ENCODE measurements at regions not wholly inside any gene's neighbourhood (a gene's known extent, or its start where the extent isn't known, plus 50 kb on each side); places are given as distances from the start of the nearest gene placed in this dataset.
"Not testable (repeated sequence)": the region's sequence is repeated elsewhere in the genome, so short reads cannot be mapped to it uniquely, and the experiment has no call there.

- no peak for DNase-seq
Measured at GRCh38 chr2:205864491-205864890, 182.2 kb downstream of the NRP2 start.

- not testable (repeated sequence) for DNase-seq
Measured at GRCh38 chr2:205862761-205863160, 180.5 kb downstream of the NRP2 start.

GRCh38 chr2:205860885-205861284, 178.6 kb downstream of the NRP2 start:
- no peak for DNase-seq

DNA sequence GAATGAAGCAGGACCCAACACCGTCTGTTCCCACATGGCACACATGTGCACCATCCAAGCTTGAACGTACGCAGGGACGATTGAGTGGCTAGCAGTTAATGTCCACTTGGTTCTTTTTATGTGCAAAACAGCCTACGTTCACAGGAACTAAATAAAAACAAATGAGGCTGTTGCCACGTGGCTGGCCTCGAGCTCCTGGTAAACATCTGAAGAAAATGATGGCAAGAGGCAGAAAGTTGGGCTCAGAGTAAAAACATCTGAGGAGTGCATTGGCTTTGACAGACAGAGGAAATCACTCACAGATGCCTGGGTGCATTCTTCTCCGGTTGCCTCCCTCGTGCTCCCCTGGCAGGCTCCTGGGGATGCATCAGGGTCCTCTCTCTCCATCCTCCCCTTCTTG, 177.9 kb downstream of the NRP2 start:
- DNase-seq, result no peak

- no peak for DNase-seq
Measured at GRCh38 chr2:205858881-205859441, 176.7 kb downstream of the NRP2 start.

GRCh38 chr2:205858275-205858674, 176.0 kb downstream of the NRP2 start:
- DNase-seq, result no peak

- no peak for DNase-seq
Measured at GRCh38 chr2:205857520-205858237, 175.4 kb downstream of the NRP2 start.

- DNase-seq, result no peak
Measured at GRCh38 chr2:205852457-205852856, 170.2 kb downstream of the NRP2 start.

- no peak for DNase-seq
Measured at GRCh38 chr2:205850611-205851010, 168.3 kb downstream of the NRP2 start.

GRCh38 chr2:205850132-205850531, 167.8 kb downstream of the NRP2 start:
- no peak for DNase-seq

DNA sequence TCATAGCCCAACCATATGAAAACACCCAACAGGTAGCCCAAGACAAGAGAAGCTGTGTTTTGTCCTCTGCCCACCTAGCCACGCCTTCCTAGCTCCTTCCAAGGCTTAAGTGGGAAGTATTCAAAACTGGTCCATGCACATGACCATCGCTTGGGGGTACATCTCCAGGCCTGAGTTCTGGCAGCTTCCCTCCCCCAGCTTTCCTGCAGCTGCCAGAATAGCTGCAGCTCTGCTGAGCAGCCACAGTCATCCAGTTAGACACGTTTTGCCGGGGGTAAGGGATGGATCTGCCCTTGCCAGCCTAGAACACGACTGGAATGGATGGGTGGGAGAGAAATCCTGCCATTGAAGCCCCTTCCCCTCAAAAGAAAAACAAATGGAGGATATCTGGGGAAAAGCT, 166.8 kb downstream of the NRP2 start:
- no peak for DNase-seq

DNA sequence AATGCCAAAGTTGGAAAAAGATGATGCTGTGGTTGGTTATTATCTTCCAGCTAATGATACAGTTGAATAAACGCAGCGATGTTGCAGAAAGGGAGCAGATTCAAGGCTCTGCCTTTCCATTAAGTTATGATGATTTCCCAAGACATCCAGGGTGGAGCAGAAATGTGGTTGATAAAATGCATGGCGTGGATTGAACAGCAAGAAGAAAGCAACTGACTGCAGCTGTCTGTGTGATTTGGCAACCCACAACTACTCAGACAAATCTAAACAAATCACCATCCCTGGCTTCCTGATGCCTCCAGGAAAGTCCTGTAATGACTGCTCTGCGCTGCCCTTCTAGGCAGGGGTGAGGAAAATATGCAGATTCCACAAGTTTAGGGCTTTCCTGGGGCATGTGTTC, 166.3 kb downstream of the NRP2 start:
- no peak for DNase-seq

Measured in stimulated activated CD4-positive, alpha-beta T cell treated with anti-CD3 and anti-CD28 coated beads, Interleukin-2, amount 100 ng/mL, for 24 hours (primary cell).